22Rv1 (cell line): ENCODE measurements at regions not wholly inside any gene's neighbourhood (a gene's known extent, or its start where the extent isn't known, plus 50 kb on each side); places are given as distances from the start of the nearest gene placed in this dataset.

ENCODE experiments used
- CTCF ChIP-seq: fragments of 450-650 bp; IDR thresholded peaks from 2 replicates; pipeline ENCODE4 v1.5.1; 2017; ENCODE audit warnings: mild to moderate bottlenecking
- ZFX ChIP-seq: fragments of 450-650 bp; IDR thresholded peaks from 2 replicates; pipeline ENCODE4 v1.6.1; 2017; ENCODE audit warnings: antibody characterized with exemption, borderline replicate concordance

GRCh38 chr20:16919841-16920240 is 171.7 kb downstream of the OTOR start:
- TF ChIP-seq CTCF (no peak), ZFX (no peak)
